ENCODE measurements at regions not wholly inside any gene's neighbourhood (a gene's known extent, or its start where the extent isn't known, plus 50 kb on each side); places are given as distances from the start of the nearest gene placed in this dataset.
"Not testable (repeated sequence)": the region's sequence is repeated elsewhere in the genome, so short reads cannot be mapped to it uniquely, and the experiment has no call there.

DNA sequence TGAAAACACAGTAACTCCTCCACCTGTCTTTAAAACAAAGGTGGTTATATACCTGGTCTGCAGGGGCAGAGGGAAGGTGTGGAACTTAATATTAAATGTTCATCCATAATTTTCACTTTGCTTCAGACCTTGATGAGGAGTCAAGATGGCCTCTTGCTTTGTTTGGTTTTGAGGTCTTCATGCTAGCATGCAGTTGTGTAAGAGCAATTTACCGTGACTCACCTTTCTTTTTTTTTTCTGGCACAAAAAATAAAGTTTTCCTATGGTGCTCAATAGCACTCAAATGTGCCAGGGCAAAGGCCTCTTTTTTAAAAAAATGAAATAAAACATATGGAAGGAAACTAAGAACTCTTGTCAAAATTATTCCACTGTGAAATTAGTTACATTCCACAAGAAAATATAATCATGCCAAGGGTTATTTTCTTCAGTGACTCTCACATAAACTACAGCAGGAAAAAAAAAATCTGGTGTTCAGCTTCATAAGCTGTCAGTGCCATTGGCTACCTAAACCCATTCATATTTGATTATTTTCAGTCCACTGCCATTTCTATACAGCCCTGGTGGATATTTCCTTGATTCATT, 128.2 kb downstream of the SLC7A11 start:
- Histone ChIP-seq H3K4me3 (ENCODE audit: low read length) (no peak overlapping the region), H3K4me1 (ENCODE audit: control insufficient read depth, insufficient read depth, low read length) (peaks cover 17% of the 10 kb centered on the region), H3K9ac (ENCODE audit: low read depth, low read length) (no peak overlapping the region), H3K9me3 (replicated peaks; ENCODE audit: low read length) (no peaks in the 10 kb centered on the region), H3K4me2 (ENCODE audit: low read length) (no peak overlapping the region), H3K36me3 (ENCODE audit: insufficient read depth, low read length) (no peaks in the 10 kb centered on the region), H3K27me3 (ENCODE audit: control insufficient read depth, insufficient read depth, low read length) (no peaks in the 10 kb centered on the region)

GRCh38 chr4:138112890-138113289, 129.3 kb downstream of the SLC7A11 start:
- H3K9ac ChIP-seq (ENCODE audit: low read depth, low read length); H3K36me3 ChIP-seq (ENCODE audit: insufficient read depth, low read length); H3K4me2 ChIP-seq (ENCODE audit: low read length); H3K9me3 ChIP-seq (replicated peaks; ENCODE audit: low read length); H3K4me3 ChIP-seq (ENCODE audit: low read length); H3K27me3 ChIP-seq (ENCODE audit: control insufficient read depth, insufficient read depth, low read length): not testable (repeated sequence)
- H3K4me1 ChIP-seq (ENCODE audit: control insufficient read depth, insufficient read depth, low read length), result peaks cover 17% of the 10 kb centered on the region

GRCh38 chr4:138112389-138112788, 129.8 kb downstream of the SLC7A11 start:
- no peaks in the 10 kb centered on the region for H3K9me3 ChIP-seq (replicated peaks; ENCODE audit: low read length)
- H3K9ac ChIP-seq (ENCODE audit: low read depth, low read length), result no peak overlapping the region
- H3K36me3 ChIP-seq (ENCODE audit: insufficient read depth, low read length), result no peaks in the 10 kb centered on the region
- peaks cover 17% of the 10 kb centered on the region for H3K4me1 ChIP-seq (ENCODE audit: control insufficient read depth, insufficient read depth, low read length)
- no peak overlapping the region for H3K4me3 ChIP-seq (ENCODE audit: low read length)
- no peaks in the 10 kb centered on the region for H3K27me3 ChIP-seq (ENCODE audit: control insufficient read depth, insufficient read depth, low read length)
- no peak overlapping the region for H3K4me2 ChIP-seq (ENCODE audit: low read length)

GRCh38 chr4:138111462-138112000, 130.6 kb downstream of the SLC7A11 start:
- Histone ChIP-seq H3K4me2 (ENCODE audit: low read length) (no peak overlapping the region), H3K27me3 (ENCODE audit: control insufficient read depth, insufficient read depth, low read length) (no peaks in the 10 kb centered on the region), H3K4me1 (ENCODE audit: control insufficient read depth, insufficient read depth, low read length) (peaks cover 17% of the 10 kb centered on the region), H3K9ac (ENCODE audit: low read depth, low read length) (no peak overlapping the region), H3K4me3 (ENCODE audit: low read length) (no peak overlapping the region), H3K9me3 (replicated peaks; ENCODE audit: low read length) (no peaks in the 10 kb centered on the region), H3K36me3 (ENCODE audit: insufficient read depth, low read length) (no peaks in the 10 kb centered on the region)

DNA sequence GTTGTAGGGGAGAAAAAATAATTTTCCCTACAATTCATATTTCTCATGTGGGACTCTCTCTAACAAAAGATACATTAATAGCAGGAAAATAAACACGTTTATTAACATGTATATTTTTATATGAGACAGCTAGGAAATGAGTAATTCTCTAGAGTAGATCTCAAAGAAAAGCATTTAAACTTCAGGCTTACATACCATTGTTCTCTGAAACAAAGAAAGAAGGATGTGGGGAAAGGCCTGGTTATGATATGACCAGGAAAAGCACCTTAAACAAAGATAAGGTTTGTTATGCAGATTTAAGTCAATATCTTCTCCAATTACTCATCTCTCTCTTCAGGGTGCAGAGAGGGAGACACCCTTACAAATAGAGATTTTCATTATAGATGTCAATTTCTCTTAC, 131.3 kb downstream of the SLC7A11 start:
- H3K4me1 ChIP-seq (ENCODE audit: control insufficient read depth, insufficient read depth, low read length), result peaks cover 17% of the 10 kb centered on the region
- no peak overlapping the region for H3K9ac ChIP-seq (ENCODE audit: low read depth, low read length)
- no peak overlapping the region for H3K4me2 ChIP-seq (ENCODE audit: low read length)
- H3K27me3 ChIP-seq (ENCODE audit: control insufficient read depth, insufficient read depth, low read length), result no peaks in the 10 kb centered on the region
- no peaks in the 10 kb centered on the region for H3K36me3 ChIP-seq (ENCODE audit: insufficient read depth, low read length)
- H3K4me3 ChIP-seq (ENCODE audit: low read length), result no peak overlapping the region
- H3K9me3 ChIP-seq (replicated peaks; ENCODE audit: low read length), result no peaks in the 10 kb centered on the region

GRCh38 chr4:138107023-138107422, 135.1 kb downstream of the SLC7A11 start:
- Histone ChIP-seq H3K4me1 (ENCODE audit: control insufficient read depth, insufficient read depth, low read length) (peaks cover 4% of the 10 kb centered on the region), H3K9ac (ENCODE audit: low read depth, low read length) (no peak overlapping the region), H3K4me3 (ENCODE audit: low read length) (no peak overlapping the region), H3K27me3 (ENCODE audit: control insufficient read depth, insufficient read depth, low read length) (no peaks in the 10 kb centered on the region), H3K36me3 (ENCODE audit: insufficient read depth, low read length) (no peaks in the 10 kb centered on the region), H3K4me2 (ENCODE audit: low read length) (no peak overlapping the region), H3K9me3 (replicated peaks; ENCODE audit: low read length) (no peaks in the 10 kb centered on the region)

GRCh38 chr4:138105331-138105730, 136.8 kb downstream of the SLC7A11 start:
- H3K9me3 ChIP-seq (replicated peaks; ENCODE audit: low read length), result no peaks in the 10 kb centered on the region
- no peaks in the 10 kb centered on the region for H3K36me3 ChIP-seq (ENCODE audit: insufficient read depth, low read length)
- no peaks in the 10 kb centered on the region for H3K27me3 ChIP-seq (ENCODE audit: control insufficient read depth, insufficient read depth, low read length)
- no peak overlapping the region for H3K9ac ChIP-seq (ENCODE audit: low read depth, low read length)
- no peak overlapping the region for H3K4me3 ChIP-seq (ENCODE audit: low read length)
- H3K4me1 ChIP-seq (ENCODE audit: control insufficient read depth, insufficient read depth, low read length), result no peaks in the 10 kb centered on the region
- no peak overlapping the region for H3K4me2 ChIP-seq (ENCODE audit: low read length)

- Histone ChIP-seq H3K27me3 (ENCODE audit: control insufficient read depth, insufficient read depth, low read length) (no peaks in the 10 kb centered on the region), H3K9me3 (replicated peaks; ENCODE audit: low read length) (no peaks in the 10 kb centered on the region), H3K4me3 (ENCODE audit: low read length) (peak overlapping the region; percentile 19), H3K4me1 (ENCODE audit: control insufficient read depth, insufficient read depth, low read length) (no peaks in the 10 kb centered on the region), H3K9ac (ENCODE audit: low read depth, low read length) (no peak overlapping the region), H3K36me3 (ENCODE audit: insufficient read depth, low read length) (no peaks in the 10 kb centered on the region), H3K4me2 (ENCODE audit: low read length) (peak overlapping the region; percentile 42)
Measured at GRCh38 chr4:138104284-138104680, 137.9 kb downstream of the SLC7A11 start.

- Histone ChIP-seq H3K4me3 (ENCODE audit: low read length) (peak overlapping the region; percentile 19), H3K4me2 (ENCODE audit: low read length) (peak overlapping the region; percentile 42), H3K27me3 (ENCODE audit: control insufficient read depth, insufficient read depth, low read length) (no peaks in the 10 kb centered on the region), H3K36me3 (ENCODE audit: insufficient read depth, low read length) (no peaks in the 10 kb centered on the region), H3K4me1 (ENCODE audit: control insufficient read depth, insufficient read depth, low read length) (no peaks in the 10 kb centered on the region), H3K9me3 (replicated peaks; ENCODE audit: low read length) (no peaks in the 10 kb centered on the region), H3K9ac (ENCODE audit: low read depth, low read length) (no peak overlapping the region)
Measured at GRCh38 chr4:138103597-138104283, 138.4 kb downstream of the SLC7A11 start.

DNA sequence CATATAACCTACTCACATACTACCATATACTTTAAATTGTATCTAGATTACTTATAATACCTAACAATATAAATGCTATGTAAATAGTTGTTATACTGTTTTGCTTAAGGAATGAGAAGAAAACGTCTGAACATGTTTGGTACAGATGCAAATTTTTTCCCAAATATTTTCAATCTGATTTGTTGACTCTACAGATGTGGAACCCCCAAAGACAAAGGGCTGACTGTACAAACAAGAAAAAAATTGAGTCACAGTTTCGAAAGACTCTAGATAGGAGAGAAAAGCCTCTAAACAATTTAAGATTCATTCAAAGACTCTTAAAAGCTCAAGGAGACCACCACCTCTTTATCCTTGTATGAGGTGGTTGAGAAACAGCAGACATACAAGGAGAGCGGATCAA, 142.8 kb downstream of the SLC7A11 start:
- Histone ChIP-seq H3K9me3 (replicated peaks; ENCODE audit: low read length) (no peaks in the 10 kb centered on the region), H3K4me3 (ENCODE audit: low read length) (no peak overlapping the region), H3K9ac (ENCODE audit: low read depth, low read length) (no peak overlapping the region), H3K36me3 (ENCODE audit: insufficient read depth, low read length) (no peaks in the 10 kb centered on the region), H3K4me2 (ENCODE audit: low read length) (no peak overlapping the region), H3K27me3 (ENCODE audit: control insufficient read depth, insufficient read depth, low read length) (no peaks in the 10 kb centered on the region), H3K4me1 (ENCODE audit: control insufficient read depth, insufficient read depth, low read length) (no peaks in the 10 kb centered on the region)

DNA sequence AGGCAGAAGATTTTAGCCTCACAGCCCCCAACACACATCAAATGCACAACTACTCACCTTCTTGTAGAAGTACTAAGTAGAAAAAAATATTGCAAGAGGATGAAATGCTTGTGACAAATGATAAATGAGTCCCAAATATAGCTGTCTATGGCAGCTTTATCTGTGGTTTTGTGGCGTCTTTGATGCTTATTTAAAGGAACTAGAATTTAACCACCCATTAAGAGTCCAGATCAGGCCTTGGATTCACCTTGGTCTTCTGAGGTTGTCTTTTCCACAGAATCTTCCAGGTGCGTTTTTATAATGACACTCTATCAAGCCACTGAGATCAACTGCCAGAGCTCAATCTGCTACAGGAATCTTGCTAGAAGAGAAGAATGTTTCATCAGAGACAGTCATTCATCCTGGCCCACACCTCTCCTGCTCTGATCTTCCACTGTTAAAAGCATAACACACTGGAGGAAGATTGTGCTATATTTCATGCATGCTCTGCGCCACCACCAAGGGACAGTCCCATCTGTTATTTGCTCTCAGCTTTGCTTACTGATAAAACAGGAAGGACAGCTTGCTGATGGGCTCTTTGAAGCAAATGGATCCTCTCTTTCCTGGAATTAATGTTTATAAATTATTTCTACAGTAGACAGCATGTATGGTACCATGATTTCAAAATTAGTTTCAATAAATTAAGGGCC, 144.1 kb downstream of the SLC7A11 start:
- Histone ChIP-seq H3K4me3 (ENCODE audit: low read length) (no peak overlapping the region), H3K9me3 (replicated peaks; ENCODE audit: low read length) (no peaks in the 10 kb centered on the region), H3K9ac (ENCODE audit: low read depth, low read length) (no peak overlapping the region), H3K4me1 (ENCODE audit: control insufficient read depth, insufficient read depth, low read length) (no peaks in the 10 kb centered on the region), H3K27me3 (ENCODE audit: control insufficient read depth, insufficient read depth, low read length) (no peaks in the 10 kb centered on the region), H3K36me3 (ENCODE audit: insufficient read depth, low read length) (no peaks in the 10 kb centered on the region), H3K4me2 (ENCODE audit: low read length) (no peak overlapping the region)
